GM19468 (cell line): ENCODE measurements at regions not wholly inside any gene's neighbourhood (a gene's known extent, or its start where the extent isn't known, plus 50 kb on each side); places are given as distances from the start of the nearest gene placed in this dataset.
"Not testable (repeated sequence)": the region's sequence is repeated elsewhere in the genome, so short reads cannot be mapped to it uniquely, and the experiment has no call there.

Experiments used
- ATAC-seq: cut with Tn5 transposase; IDR thresholded peaks from one replicate; pipeline ENCODE4 v1.9.1; 2021; ENCODE audit warnings: mild to moderate bottlenecking, moderate library complexity, moderate number of reproducible peaks; ENCODE audit not compliant: unreplicated experiment; ENCODE audit errors: extremely low read depth

GRCh38 chr2:181737302-181737701 lies 57.0 kb upstream of the NEUROD1 start:
- ATAC-seq: not testable (repeated sequence)

- ATAC-seq: no peak
These were observed 57.8 kb upstream of the NEUROD1 start for GRCh38 chr2:181738074-181738473.

- no peak for ATAC-seq
These were observed 58.2 kb upstream of the NEUROD1 start for GRCh38 chr2:181738563-181738962.

- ATAC-seq: no peak
These were observed 61.4 kb upstream of the NEUROD1 start for GRCh38 chr2:181741756-181742155.

GRCh38 chr2:181742361-181742760 lies 62.0 kb upstream of the NEUROD1 start:
- no peak for ATAC-seq

GRCh38 chr2:181742922-181743722 lies 62.8 kb upstream of the NEUROD1 start:
- no peak for ATAC-seq

- ATAC-seq: no peak
These were observed 63.4 kb upstream of the NEUROD1 start for GRCh38 chr2:181743723-181744031.

- ATAC-seq: no peak
These were observed 65.7 kb upstream of the NEUROD1 start for GRCh38 chr2:181745796-181746540.

- ATAC-seq: no peak
These were observed 66.5 kb upstream of the NEUROD1 start for GRCh38 chr2:181746844-181747243.

- ATAC-seq: no peak
These were observed 70.0 kb upstream of the NEUROD1 start for GRCh38 chr2:181750305-181750704.

GRCh38 chr2:181751266-181752030 lies 71.1 kb upstream of the NEUROD1 start:
- ATAC-seq: no peak

- ATAC-seq: no peak
These were observed 72.0 kb upstream of the NEUROD1 start for GRCh38 chr2:181752301-181752700.

- no peak for ATAC-seq
These were observed 73.4 kb upstream of the NEUROD1 start for GRCh38 chr2:181753686-181754085.

- ATAC-seq: no peak
These were observed 73.8 kb upstream of the NEUROD1 start for GRCh38 chr2:181754105-181754504.

- no peak for ATAC-seq
These were observed 74.9 kb upstream of the NEUROD1 start for GRCh38 chr2:181755181-181755580.

GRCh38 chr2:181760521-181760920 lies 80.2 kb upstream of the NEUROD1 start:
- no peak for ATAC-seq

- ATAC-seq: no peak
These were observed 80.9 kb upstream of the NEUROD1 start for GRCh38 chr2:181761175-181761574.

- ATAC-seq: no peak
These were observed 81.7 kb upstream of the NEUROD1 start for GRCh38 chr2:181762000-181762399.

GRCh38 chr2:181762848-181763247 lies 82.5 kb upstream of the NEUROD1 start:
- no peak for ATAC-seq

- ATAC-seq: no peak
These were observed 83.1 kb upstream of the NEUROD1 start for GRCh38 chr2:181763423-181763822.
